HG02981 (cell line): ENCODE measurements at regions not wholly inside any gene's neighbourhood (a gene's known extent, or its start where the extent isn't known, plus 50 kb on each side); places are given as distances from the start of the nearest gene placed in this dataset.
"Not testable (repeated sequence)": the region's sequence is repeated elsewhere in the genome, so short reads cannot be mapped to it uniquely, and the experiment has no call there.

Experiments used
- ATAC-seq: cut with Tn5 transposase; IDR thresholded peaks from one replicate; pipeline ENCODE4 v1.9.1; 2021; ENCODE audit warnings: mild to moderate bottlenecking, moderate library complexity; ENCODE audit not compliant: unreplicated experiment

DNA sequence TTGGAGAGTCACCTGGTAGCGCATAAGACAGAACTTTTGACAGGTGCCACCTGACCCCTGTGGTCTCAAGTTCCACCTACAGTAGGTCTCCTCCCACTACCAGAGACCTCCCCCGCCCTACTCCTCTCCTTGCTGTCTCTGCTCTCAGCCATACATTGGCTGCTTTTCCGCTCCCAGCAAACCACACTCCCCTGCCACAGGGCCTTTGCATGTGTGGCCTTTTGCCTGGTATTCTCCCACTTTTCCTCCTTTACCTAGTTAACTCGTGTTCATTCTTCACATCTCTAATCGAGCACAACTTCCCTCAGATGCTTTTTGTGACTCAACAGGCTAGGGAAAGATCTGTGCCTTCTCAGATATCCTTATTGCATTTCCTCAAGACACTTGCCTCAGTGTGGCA, 218.3 kb upstream of the EEF2KMT start:
- ATAC-seq, result no peak

DNA sequence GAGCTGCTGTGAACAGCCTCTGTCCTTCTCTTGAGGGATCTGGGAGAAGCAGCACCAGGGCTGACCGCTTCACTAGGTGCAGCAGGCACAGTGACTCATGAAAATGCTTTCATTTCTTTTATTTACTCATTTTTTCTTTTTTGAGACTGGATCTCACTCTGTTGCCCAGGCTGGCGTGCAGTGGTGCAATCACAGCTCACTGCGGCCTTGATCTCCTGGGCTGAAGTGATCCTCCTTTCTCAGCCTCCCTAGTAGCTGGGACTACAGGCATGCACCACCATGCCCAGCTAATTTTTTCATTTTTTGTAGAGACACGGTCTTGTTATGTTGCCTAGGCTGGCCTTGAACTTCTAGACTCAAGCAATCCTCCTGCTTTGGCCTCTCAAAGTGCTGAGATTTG, 216.8 kb upstream of the EEF2KMT start:
- ATAC-seq, result no peak

DNA sequence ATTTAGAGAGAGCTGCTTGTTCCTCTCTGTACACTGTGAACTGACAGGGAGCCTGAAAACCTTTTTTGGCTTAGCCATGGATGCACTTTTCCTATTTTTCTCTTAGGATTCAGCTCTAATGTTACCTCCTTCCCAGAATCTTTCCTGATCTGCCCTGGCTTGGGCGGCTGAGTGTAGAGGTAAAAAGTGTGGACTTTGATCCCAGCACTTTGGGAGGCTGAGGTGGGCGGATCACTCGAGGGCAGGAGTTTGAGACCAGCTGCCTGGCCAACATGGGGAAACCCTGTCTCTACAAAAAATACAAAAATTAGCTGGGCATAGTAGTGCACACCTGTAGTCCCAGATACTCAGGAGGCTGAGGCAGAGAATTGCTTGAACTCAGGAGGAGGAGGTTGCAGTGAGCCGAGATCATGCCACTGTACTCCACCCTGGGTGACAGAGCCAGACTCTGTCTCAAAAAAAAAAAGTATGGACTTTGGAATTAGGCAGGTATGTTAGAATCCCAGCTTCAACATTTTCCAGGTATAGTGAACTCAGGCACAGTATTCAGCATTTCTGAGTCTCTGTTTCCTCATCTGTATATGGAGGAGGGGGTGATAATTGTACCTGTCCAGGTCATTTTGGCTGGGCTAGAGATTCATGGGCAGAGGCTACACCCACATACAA, 212.5 kb upstream of the EEF2KMT start:
- no peak for ATAC-seq

- no peak for ATAC-seq
Measured at GRCh38 chr16:5305023-5305422, 207.4 kb upstream of the EEF2KMT start.

- ATAC-seq, result no peak
Measured at GRCh38 chr16:5302372-5303114, 204.9 kb upstream of the EEF2KMT start.

GRCh38 chr16:5298202-5298601, 200.6 kb upstream of the EEF2KMT start:
- ATAC-seq, result no peak

DNA sequence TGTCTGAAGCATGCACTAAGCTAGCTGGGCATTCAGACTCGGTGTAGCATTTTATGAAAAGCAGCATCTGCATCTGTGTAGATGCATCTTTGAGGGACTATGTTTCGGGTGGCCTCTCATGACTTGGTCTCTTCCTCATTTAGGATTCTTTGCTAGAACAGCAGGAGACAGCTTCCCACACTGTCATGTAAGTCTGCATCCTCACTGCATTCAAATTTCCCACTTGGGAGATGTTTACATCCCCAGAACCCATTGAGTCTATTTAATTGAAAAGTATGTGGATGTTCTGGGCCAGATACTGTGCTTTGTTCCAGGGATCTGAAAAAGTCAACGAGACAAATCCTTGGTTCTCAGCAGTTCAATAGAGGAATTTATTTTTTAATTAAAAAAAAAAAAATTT, 198.6 kb upstream of the EEF2KMT start:
- no peak for ATAC-seq

- not testable (repeated sequence) for ATAC-seq
Measured at GRCh38 chr16:5295304-5295703, 197.7 kb upstream of the EEF2KMT start.

- not testable (repeated sequence) for ATAC-seq
Measured at GRCh38 chr16:5282152-5282551, 184.6 kb upstream of the EEF2KMT start.

DNA sequence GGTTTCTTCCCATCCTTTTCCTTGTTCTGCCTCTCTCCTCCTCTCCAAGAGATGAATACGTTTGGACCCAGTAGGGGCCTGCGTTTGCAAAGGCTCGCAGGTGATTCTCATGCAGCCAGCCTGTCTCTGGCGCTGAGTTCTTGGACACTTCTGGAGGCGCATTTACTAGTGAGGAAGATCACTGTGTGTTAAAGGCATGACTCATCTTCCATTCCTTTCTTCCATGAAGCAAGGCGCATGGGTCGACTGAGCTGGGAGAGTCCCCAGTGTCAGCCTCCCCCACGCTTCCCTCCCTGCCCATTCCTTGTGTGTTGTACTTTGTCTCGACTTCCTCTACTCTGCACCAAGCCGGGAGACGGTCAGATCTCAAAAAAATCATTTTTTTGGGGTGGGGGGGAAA, 159.9 kb upstream of the EEF2KMT start:
- ATAC-seq, result no peak

DNA sequence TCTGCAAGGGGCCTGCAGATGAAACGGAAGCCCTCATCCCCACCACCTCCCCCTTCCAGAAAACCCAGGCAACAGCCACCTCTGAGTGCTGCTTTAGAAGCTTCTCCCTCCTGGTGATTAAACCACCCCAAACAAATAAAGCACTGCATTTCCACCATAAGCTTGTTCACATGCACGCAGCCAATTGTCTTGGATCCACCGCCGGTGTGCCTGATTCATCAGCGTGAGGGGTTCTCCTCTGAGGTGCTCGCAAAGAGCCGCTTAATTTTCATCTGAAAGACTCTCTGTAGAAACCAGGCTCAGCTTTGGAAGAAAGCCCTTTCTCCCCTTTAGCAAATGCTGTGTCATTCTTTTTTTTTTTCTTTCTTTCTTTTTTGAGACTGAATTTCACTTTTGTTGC, 155.2 kb upstream of the EEF2KMT start:
- ATAC-seq, result no peak

DNA sequence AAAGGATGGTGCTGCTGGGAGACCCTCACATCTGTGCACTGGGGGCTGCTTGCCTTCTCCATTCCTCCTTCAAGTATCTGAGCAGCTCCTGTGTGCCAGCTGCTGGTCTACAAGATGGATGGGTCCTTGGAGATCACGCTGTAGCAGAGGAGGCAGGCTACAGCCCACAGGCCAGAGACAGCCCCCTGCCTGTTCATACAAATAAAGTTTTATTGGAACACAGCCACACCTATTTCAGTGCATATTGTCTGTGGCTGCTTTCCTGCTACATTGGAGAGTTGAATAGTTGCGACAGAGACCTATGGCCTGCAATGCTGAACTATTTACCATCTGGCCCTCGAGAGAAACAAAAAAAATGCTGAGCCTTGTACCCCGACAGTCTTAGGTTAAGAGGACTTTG, 149.8 kb upstream of the EEF2KMT start:
- ATAC-seq, result not testable (repeated sequence)

DNA sequence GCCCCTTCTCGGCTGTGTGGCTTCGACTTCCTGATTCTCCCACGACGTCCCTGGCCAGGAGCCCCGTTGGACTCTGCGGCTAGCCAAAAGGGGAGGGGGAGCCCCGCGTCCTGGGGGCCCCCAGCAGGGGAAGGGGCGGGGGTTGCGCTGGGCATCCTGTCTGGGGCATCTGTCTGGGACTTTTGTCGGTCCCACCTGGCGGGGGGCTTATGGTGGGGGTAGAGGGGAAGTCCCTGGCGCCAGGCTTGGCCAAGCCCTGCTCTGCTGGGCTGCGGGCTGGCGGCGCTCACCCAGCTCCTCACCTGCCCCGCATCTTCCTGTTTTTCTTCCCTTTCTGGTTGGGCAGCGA, 142.7 kb upstream of the EEF2KMT start:
- ATAC-seq, result not testable (repeated sequence)

- not testable (repeated sequence) for ATAC-seq
Measured at GRCh38 chr16:5239472-5240277, 142.1 kb upstream of the EEF2KMT start.

DNA sequence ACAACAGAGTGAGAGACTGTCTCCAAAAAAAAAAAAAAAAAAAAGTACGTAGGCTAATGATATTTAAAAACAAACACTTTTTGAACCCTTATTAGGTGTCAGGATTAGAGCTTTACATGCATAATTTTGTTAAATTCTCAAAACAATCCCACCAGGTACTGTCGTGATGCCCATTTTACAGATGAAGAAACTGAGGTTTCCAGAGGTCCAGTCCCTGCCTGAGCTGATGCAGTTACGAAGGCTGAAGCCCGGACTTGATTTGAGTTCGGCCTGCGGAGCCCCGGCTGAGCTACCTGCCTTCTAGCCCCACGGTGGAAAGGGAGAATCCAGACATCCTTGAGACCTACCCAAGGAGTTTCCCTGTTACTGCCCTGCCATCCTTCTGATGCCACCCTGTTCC, 137.5 kb upstream of the EEF2KMT start:
- no peak for ATAC-seq

GRCh38 chr16:5234295-5235050, 136.9 kb upstream of the EEF2KMT start:
- ATAC-seq, result no peak

DNA sequence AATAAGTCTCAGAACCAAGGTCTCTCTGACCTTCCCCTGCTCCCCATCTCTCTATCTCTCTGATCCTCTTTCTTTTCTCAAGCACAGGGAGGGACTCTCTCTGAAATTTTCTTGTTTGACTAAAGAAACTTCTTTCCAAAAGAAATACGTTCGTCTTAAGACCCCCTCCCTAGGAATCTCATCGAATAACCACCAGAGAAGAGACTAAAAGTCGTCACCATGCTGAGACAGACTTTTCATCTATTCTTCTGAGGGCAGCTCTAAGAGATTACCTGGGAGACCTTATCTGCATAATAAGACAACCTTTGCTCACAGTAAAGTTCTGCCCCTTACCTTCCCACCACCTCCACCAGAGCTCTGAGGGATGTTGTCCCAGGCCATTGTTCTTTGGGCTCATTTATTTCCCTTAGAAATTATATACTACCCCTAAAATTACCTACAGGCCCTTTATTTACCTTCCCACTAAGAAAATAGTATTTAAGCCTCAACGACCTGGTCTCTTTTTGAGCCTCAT, 133.7 kb upstream of the EEF2KMT start:
- no peak for ATAC-seq

DNA sequence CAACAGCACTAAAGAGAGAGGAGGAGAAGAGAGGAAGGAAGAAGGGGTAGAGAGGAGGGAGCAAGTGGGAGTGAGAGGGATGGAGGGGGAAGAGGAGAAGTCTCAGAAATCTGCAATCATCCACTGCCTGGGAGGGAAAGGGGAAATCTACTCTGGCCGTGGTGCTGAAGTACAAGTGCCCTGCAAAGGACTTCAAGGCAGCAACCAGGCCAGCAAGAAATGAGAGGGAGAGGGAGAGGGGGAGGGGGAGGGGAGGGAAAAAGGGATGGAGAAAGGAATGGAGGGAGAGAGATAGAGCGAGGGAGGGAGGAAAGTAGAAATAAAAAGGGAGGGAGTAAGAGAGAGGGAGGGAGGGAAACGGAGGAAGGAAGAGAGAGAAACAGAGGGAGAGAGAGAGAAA, 130.8 kb upstream of the EEF2KMT start:
- ATAC-seq, result no peak

GRCh38 chr16:5225931-5226655, 128.5 kb upstream of the EEF2KMT start:
- ATAC-seq, result no peak

GRCh38 chr16:5222761-5223160, 125.2 kb upstream of the EEF2KMT start:
- ATAC-seq, result no peak
